ENCODE measurements at regions not wholly inside any gene's neighbourhood (a gene's known extent, or its start where the extent isn't known, plus 50 kb on each side); places are given as distances from the start of the nearest gene placed in this dataset.

- TF ChIP-seq CTCF (IDR thresholded peaks at IDR 0.05) (no peak), EZH2 (IDR thresholded peaks at IDR 0.05; ENCODE audit: borderline replicate concordance, insufficient read depth, low read depth, low read length, poor library complexity, severe bottlenecking) (no peak)
These were observed 119.5 kb upstream of the LRIG1 start for GRCh38 chr3:66620296-66620695.

Measured in B cell (primary cell).